Ovary (tissue), 7 donors: ENCODE measurements at regions not wholly inside any gene's neighbourhood (a gene's known extent, or its start where the extent isn't known, plus 50 kb on each side); places are given as distances from the start of the nearest gene placed in this dataset.

ENCODE experiments used
- DNase-seq, 5 donors: peaks; one replicate each; pipeline ENCODE4 v3.0.0-alpha.2; 2019 to 2020
- H3K27ac ChIP-seq, 2 donors: fragments of 200-600 bp; one replicate each; pipeline versions ENCODE4 v1.5.1 to v1.8.0; 2019 to 2022
- H3K27me3 ChIP-seq: fragments of 200-600 bp; one replicate; pipeline ENCODE4 v1.8.0; 2022
- H3K36me3 ChIP-seq: fragments of 200-600 bp; sonication (generic); one replicate; pipeline ENCODE4 v1.5.1; 2019
- H3K4me1 ChIP-seq: one replicate; pipeline ENCODE4 v1.8.1; 2013; ENCODE audit warnings: mild to moderate bottlenecking, moderate library complexity; ENCODE audit not compliant: insufficient read depth
- H3K4me3 ChIP-seq: fragments of 200-600 bp; sonication (generic); one replicate; pipeline ENCODE4 v1.5.1; 2017
- H3K9me3 ChIP-seq, 2 donors: fragments of 200-600 bp in 1 of 2; sonication (generic) in 1 of 2; one replicate each; pipeline versions ENCODE4 v1.5.1 to v1.8.1; 2013 to 2019; ENCODE audit warnings: mild to moderate bottlenecking in 1 of 2, moderate library complexity in 1 of 2
- EP300 ChIP-seq: sonication (generic); formaldehyde crosslinking; IDR thresholded peaks from one replicate; pipeline ENCODE4 v1.6.1; 2017; ENCODE audit warnings: antibody characterized with exemption
- POLR2A ChIP-seq: fragments of 450-650 bp; IDR thresholded peaks from one replicate; pipeline ENCODE4 v1.6.1; 2017; ENCODE audit warnings: antibody characterized with exemption, mild to moderate bottlenecking, moderate library complexity
- WGBS, 3 donors: extraction: QIAGEN DNeasy Blood & Tissue Kit in 1 of 3; methylation state at CpG; one replicate each; pipeline versions ENCODE4 v1.1.5 to v1.1.7; 2013 to 2017; 5-methylcytosine and 5-hydroxymethylcytosine counted together
- intact Hi-C, 4 donors: fragments of 100-400 bp; cut with DNase I; formaldehyde crosslinking; loops; one replicate each; pipeline versions ENCODE4 v1.11.0 to v1.15.1; 2022 to 2023
- TF ChIP-seq, protein P1 (sequence below), 3 donors: fragments of 450-650 bp in 2 of 3; fragments of 200-600 bp in 1 of 3; IDR thresholded peaks; one replicate each; pipeline versions ENCODE4 v1.5.1 to v1.8.0; 2016 to 2022; ENCODE audit warnings: antibody characterized with exemption in 3 of 3, mild to moderate bottlenecking in 1 of 3
- donor health status: DM: no; HTN: no; CAD: no; lungs with moderate emphysema.
- donor health status: DM: no; HTN: no; CAD: no.
- donor health status: Bipolar disorder and iron deficiency.
- donor health status: DM: no; HTN: no; CAD: no.
- donor health status: DM: yes; HTN: yes; CAD: no.

DNA sequence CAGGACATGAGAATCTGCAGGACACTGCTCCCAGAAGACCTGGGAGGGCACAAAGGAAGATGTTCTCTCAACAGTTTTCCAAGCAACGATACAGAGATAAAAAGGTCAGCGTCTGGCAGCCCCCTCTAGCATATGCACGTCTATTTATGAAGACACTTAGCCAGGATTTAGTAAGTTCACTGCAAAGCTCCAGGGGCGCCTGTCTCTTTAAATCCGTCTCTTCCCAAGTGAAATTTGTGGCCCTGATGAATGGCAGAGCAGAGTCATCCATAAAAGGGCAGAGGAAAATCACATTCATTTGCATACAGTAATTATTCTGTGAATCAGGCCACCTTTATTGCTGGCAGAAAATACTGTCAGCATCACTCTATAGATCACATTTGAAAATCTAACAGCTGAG lies 390.9 kb upstream of the SMIM21 start:
- TF ChIP-seq, protein P1, sequence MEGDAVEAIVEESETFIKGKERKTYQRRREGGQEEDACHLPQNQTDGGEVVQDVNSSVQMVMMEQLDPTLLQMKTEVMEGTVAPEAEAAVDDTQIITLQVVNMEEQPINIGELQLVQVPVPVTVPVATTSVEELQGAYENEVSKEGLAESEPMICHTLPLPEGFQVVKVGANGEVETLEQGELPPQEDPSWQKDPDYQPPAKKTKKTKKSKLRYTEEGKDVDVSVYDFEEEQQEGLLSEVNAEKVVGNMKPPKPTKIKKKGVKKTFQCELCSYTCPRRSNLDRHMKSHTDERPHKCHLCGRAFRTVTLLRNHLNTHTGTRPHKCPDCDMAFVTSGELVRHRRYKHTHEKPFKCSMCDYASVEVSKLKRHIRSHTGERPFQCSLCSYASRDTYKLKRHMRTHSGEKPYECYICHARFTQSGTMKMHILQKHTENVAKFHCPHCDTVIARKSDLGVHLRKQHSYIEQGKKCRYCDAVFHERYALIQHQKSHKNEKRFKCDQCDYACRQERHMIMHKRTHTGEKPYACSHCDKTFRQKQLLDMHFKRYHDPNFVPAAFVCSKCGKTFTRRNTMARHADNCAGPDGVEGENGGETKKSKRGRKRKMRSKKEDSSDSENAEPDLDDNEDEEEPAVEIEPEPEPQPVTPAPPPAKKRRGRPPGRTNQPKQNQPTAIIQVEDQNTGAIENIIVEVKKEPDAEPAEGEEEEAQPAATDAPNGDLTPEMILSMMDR (IDR thresholded peaks at IDR 0.05), result no peak
- TF ChIP-seq POLR2A (no peak), EP300 (no peak)
- no peaks in the 10 kb centered on the region for H3K27me3 ChIP-seq
- no peaks in the 10 kb centered on the region for H3K36me3 ChIP-seq
- H3K27ac ChIP-seq, result no peak overlapping the region
- 56 to 58% (median 57%) methylated on average over 5 of the region's 5 CpGs for WGBS, 3 donors
- H3K4me1 ChIP-seq, result no peaks in the 10 kb centered on the region
- no peak overlapping the region for H3K4me3 ChIP-seq
- no peak for DNase-seq
- no peaks in the 10 kb centered on the region for H3K9me3 ChIP-seq
- intact Hi-C loops, result no loop called here

DNA sequence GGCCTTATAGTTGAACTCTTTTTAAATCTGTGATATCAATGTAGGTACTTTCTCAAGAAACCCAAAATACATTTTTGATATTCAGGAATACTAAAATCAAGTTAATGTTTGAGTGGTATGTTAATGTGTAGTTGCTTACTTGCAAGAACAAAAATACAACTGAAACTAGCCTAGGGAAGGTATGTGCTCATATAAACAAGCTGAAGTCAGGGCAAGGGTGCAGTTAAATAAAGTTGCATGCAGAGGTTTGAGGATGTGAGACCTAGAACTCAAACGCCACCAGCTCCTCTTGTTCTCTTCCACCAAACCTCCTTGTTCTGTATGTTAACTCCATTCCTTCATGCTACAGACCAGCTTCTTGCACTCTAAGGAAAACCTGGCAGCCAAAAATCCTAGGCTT lies 388.3 kb upstream of the SMIM21 start:
- no peaks in the 10 kb centered on the region for H3K4me1 ChIP-seq
- intact Hi-C loops, result no loop called here
- H3K9me3 ChIP-seq, result no peaks in the 10 kb centered on the region
- WGBS, 3 donors, result 84 to 91% (median 84%) methylated on average over 1 of the region's 1 CpG
- no peak overlapping the region for H3K4me3 ChIP-seq
- TF ChIP-seq EP300 (no peak), POLR2A (no peak)
- TF ChIP-seq, protein P1 (IDR thresholded peaks at IDR 0.05), result no peak
- H3K27ac ChIP-seq, result no peak overlapping the region
- no peaks in the 10 kb centered on the region for H3K36me3 ChIP-seq
- no peak for DNase-seq
- H3K27me3 ChIP-seq, result no peaks in the 10 kb centered on the region

DNA sequence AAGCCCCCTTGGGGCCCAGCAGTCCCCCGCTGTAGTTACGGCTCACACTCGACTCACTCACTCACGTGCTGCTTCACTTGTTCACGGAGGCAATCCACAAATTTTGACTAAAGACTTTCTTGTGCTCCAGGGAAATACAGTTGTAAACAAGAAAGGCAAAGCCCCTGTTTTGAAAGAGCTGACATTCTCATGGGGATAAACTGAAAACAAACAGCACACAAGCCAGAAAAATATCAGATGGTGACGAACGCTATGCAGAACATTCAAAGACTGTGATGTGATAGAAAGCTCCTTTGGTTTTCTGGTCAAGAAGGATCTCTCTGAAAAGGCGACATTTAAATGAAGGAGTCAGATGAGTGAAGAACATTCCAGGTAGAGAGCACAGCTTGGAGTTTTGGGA lies 385.3 kb upstream of the SMIM21 start:
- H3K4me1 ChIP-seq, result no peaks in the 10 kb centered on the region
- 77 to 81% (median 78%) methylated on average over 8 of the region's 8 CpGs for WGBS, 3 donors
- no peaks in the 10 kb centered on the region for H3K9me3 ChIP-seq
- H3K36me3 ChIP-seq, result no peaks in the 10 kb centered on the region
- intact Hi-C loops, result no loop called here
- H3K27ac ChIP-seq, result no peak overlapping the region
- TF ChIP-seq, protein P1 (IDR thresholded peaks at IDR 0.05), result no peak
- TF ChIP-seq POLR2A, result no peak
- TF ChIP-seq EP300, result no peak
- DNase-seq, result no peak
- H3K4me3 ChIP-seq, result no peak overlapping the region
- H3K27me3 ChIP-seq, result no peaks in the 10 kb centered on the region

DNA sequence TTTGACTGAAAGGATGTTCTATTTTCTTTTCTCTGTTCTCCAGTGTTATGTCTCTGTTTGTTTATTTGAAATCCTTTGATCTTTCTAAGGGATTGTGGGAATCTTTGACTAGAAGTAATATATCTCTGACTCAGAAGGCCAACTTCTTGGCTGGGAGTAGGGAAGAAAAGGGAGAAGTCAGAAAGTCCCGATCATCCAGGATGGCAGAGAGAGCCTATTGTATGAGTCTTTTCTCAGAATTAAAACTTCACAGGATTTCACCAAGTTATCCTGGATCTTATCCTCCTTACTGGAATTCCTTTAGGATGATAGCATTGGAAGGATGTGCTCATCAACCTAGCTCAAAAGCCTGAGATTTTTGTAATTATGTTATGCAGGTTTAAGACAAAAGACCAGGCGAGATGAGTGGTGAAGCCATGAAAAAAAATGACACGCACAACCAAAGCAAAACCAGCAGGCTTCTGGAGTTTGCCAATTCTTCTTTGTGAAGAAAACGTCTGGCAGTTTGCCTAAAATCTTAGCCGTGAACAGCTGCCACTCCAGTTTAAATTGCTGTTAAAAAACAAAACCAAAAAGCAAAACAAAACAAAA lies 383.6 kb upstream of the SMIM21 start:
- no peaks in the 10 kb centered on the region for H3K27me3 ChIP-seq
- TF ChIP-seq, protein P1 (IDR thresholded peaks at IDR 0.05), result no peak
- TF ChIP-seq EP300 (no peak), POLR2A (no peak)
- no peaks in the 10 kb centered on the region for H3K9me3 ChIP-seq
- no peak overlapping the region for H3K27ac ChIP-seq
- WGBS, 3 donors, result 19 to 22% (median 21%) methylated on average over 5 of the region's 5 CpGs
- H3K36me3 ChIP-seq, result no peaks in the 10 kb centered on the region
- H3K4me3 ChIP-seq, result no peak overlapping the region
- intact Hi-C loops, result no loop called here
- H3K4me1 ChIP-seq, result no peaks in the 10 kb centered on the region
- DNase-seq, result no peak
